Hepatocyte (in vitro differentiated cells): ENCODE measurements at regions not wholly inside any gene's neighbourhood (a gene's known extent, or its start where the extent isn't known, plus 50 kb on each side); places are given as distances from the start of the nearest gene placed in this dataset.

Experiments
- DNase-seq: peaks from one replicate; pipeline ENCODE4 v3.0.0-alpha.2; 2016; ENCODE audit warnings: low spot score
- H2AFZ ChIP-seq: fragments of 200-600 bp; sonication (generic); 2 replicates; pipeline ENCODE4 v1.6.0; 2016; ENCODE audit warnings: antibody characterized with exemption, mild to moderate bottlenecking
- H3K27ac ChIP-seq: fragments of 200-600 bp; sonication (generic); 2 replicates; pipeline ENCODE4 v1.5.1; 2016; ENCODE audit warnings: mild to moderate bottlenecking
- H3K27me3 ChIP-seq: fragments of 200-600 bp; sonication (generic); 2 replicates; pipeline ENCODE4 v1.6.1; 2016
- H3K36me3 ChIP-seq: fragments of 200-600 bp; sonication (generic); replicated peaks from 2 replicates; pipeline ENCODE4 v1.5.1; 2016; ENCODE audit warnings: low read depth; ENCODE audit not compliant: insufficient read depth
- H3K4me1 ChIP-seq: fragments of 200-600 bp; sonication (generic); 2 replicates; pipeline ENCODE4 v1.5.1; 2016; ENCODE audit warnings: mild to moderate bottlenecking, moderate library complexity; ENCODE audit not compliant: insufficient read depth
- H3K4me2 ChIP-seq: fragments of 200-600 bp; sonication (generic); 2 replicates; pipeline ENCODE4 v1.6.0; 2016
- H3K4me3 ChIP-seq: fragments of 200-600 bp; sonication (generic); 2 replicates; pipeline ENCODE4 v1.5.1; 2016; ENCODE audit warnings: mild to moderate bottlenecking
- H3K79me2 ChIP-seq: fragments of 200-600 bp; sonication (generic); 2 replicates; pipeline ENCODE4 v1.6.0; 2017; ENCODE audit warnings: mild to moderate bottlenecking
- H3K9me2 ChIP-seq: fragments of 200-600 bp; sonication (generic); replicated peaks from 2 replicates; pipeline ENCODE4 v1.6.0; 2017; ENCODE audit warnings: mild to moderate bottlenecking; ENCODE audit not compliant: insufficient read depth
- H3K9me3 ChIP-seq: fragments of 200-600 bp; sonication (generic); 2 replicates; pipeline ENCODE4 v1.5.1; 2016; ENCODE audit warnings: low read depth, mild to moderate bottlenecking
- H4K20me1 ChIP-seq: fragments of 200-600 bp; sonication (generic); 2 replicates; pipeline ENCODE4 v1.6.0; 2016; ENCODE audit warnings: mild to moderate bottlenecking; ENCODE audit not compliant: insufficient read depth, poor library complexity, severe bottlenecking
- EZH2 ChIP-seq: fragments of 200-600 bp; sonication (generic); IDR thresholded peaks from 2 replicates; pipeline ENCODE4 v1.6.1; 2016; ENCODE audit warnings: antibody characterized with exemption, mild to moderate bottlenecking, borderline replicate concordance
- EZH2phosphoT487 ChIP-seq: fragments of 200-600 bp; sonication (generic); IDR thresholded peaks from one replicate; pipeline ENCODE4 v1.6.1; 2018; ENCODE audit warnings: antibody characterized with exemption, mild to moderate bottlenecking, low read depth, moderate library complexity; ENCODE audit not compliant: unreplicated experiment, severe bottlenecking
- WGBS: methylation state at CpG from one replicate; pipeline ENCODE4 v1.1.6; 2016; ENCODE audit warnings: low lambda C conversion rate; ENCODE audit errors: missing lambda C conversion rate; 5-methylcytosine and 5-hydroxymethylcytosine counted together
- TF ChIP-seq, protein P1 (sequence below): fragments of 200-600 bp; sonication (generic); IDR thresholded peaks from 2 replicates; pipeline ENCODE4 v1.5.1; 2016; ENCODE audit warnings: antibody characterized with exemption, mild to moderate bottlenecking; ENCODE audit not compliant: poor library complexity

DNA sequence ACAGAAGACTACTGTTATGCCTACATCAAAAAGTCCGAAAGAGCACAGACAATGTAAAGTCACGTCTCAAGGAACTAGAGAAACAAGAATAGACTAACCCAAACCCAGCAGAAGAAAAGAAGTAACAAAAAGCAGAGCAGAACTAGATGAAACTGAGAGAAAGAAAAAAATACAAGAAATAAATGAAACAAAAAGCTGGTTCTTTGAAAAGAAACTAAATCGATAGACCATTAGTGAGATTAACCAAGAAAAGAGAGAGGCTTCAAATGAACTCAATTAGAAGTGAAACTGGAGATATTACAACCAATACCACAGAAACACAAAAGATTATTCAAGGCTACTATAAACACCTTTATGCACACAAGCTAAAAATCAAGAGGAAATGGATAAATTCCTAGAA is 271.8 kb downstream of the MBD2 start:
- Histone ChIP-seq H3K9me2 (no peaks in the 10 kb centered on the region), H3K4me2 (no peak overlapping the region), H3K4me1 (no peaks in the 10 kb centered on the region), H3K27me3 (no peaks in the 10 kb centered on the region), H3K36me3 (no peaks in the 10 kb centered on the region), H3K27ac (no peak overlapping the region), H4K20me1 (no peaks in the 10 kb centered on the region), H3K4me3 (no peak overlapping the region), H3K9me3 (no peaks in the 10 kb centered on the region), H3K79me2 (no peaks in the 10 kb centered on the region), H2AFZ (no peak overlapping the region)
- WGBS = 94% methylated on average over 3 of the region's 3 CpGs
- TF ChIP-seq, protein P1, sequence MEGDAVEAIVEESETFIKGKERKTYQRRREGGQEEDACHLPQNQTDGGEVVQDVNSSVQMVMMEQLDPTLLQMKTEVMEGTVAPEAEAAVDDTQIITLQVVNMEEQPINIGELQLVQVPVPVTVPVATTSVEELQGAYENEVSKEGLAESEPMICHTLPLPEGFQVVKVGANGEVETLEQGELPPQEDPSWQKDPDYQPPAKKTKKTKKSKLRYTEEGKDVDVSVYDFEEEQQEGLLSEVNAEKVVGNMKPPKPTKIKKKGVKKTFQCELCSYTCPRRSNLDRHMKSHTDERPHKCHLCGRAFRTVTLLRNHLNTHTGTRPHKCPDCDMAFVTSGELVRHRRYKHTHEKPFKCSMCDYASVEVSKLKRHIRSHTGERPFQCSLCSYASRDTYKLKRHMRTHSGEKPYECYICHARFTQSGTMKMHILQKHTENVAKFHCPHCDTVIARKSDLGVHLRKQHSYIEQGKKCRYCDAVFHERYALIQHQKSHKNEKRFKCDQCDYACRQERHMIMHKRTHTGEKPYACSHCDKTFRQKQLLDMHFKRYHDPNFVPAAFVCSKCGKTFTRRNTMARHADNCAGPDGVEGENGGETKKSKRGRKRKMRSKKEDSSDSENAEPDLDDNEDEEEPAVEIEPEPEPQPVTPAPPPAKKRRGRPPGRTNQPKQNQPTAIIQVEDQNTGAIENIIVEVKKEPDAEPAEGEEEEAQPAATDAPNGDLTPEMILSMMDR = no peak
- TF ChIP-seq EZH2 (no peak), EZH2phosphoT487 (no peak)
- DNase-seq = no peak

DNA sequence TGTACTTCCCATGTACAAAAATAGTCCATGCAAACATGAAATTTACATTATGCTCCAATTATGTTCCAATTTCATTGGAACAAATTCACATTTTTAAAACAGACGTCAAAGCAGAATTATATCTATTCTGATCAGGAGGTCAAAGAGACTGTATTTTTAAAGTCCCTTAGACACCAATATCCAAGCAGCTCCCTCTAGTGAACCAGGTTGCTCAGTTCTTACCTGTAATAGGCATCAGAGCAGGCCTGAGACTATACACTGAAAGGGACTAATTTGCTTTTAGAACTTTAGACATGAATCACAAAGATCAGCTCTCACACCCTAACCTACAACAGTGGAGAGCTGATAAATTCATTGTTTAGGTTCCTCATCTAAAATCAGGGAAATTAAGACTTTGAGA is 273.9 kb downstream of the MBD2 start:
- Histone ChIP-seq H3K36me3 (no peaks in the 10 kb centered on the region), H3K4me1 (peaks cover 4% of the 10 kb centered on the region), H3K27me3 (no peaks in the 10 kb centered on the region), H3K9me2 (no peaks in the 10 kb centered on the region), H3K9me3 (no peaks in the 10 kb centered on the region), H4K20me1 (no peaks in the 10 kb centered on the region), H3K4me3 (no peak overlapping the region), H2AFZ (no peak overlapping the region), H3K27ac (no peak overlapping the region), H3K79me2 (no peaks in the 10 kb centered on the region), H3K4me2 (no peak overlapping the region)
- 83% methylated on average over 1 of the region's 1 CpG for WGBS
- no peak for DNase-seq
- TF ChIP-seq, protein P1 = no peak
- no peak for TF ChIP-seq EZH2phosphoT487
- TF ChIP-seq EZH2 = no peak

DNA sequence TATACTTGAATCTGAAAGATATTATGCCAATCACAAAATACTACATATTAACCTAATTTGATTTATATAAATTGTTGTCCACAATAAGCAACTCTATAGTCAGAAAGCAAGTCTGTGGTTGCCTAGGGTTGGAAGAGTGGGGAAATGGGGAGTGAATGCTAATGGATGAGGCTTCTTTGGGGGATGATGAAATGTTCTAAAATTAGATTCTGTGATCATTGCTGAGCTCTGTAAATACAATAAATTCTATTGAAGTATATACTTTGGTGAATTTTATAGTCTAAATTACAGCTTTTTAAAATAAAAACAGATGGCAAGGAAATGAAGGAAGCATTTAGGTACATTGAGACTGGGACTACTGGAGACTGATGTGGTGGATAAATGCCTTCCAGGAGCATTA is 275.5 kb downstream of the MBD2 start:
- H3K27ac ChIP-seq = no peak overlapping the region
- no peak overlapping the region for H3K4me2 ChIP-seq
- no peaks in the 10 kb centered on the region for H3K27me3 ChIP-seq
- no peaks in the 10 kb centered on the region for H3K79me2 ChIP-seq
- DNase-seq = no peak
- TF ChIP-seq EZH2 (no peak), EZH2phosphoT487 (no peak)
- TF ChIP-seq, protein P1 = no peak
- peaks cover 4% of the 10 kb centered on the region for H3K4me1 ChIP-seq
- no peaks in the 10 kb centered on the region for H3K9me2 ChIP-seq
- H3K36me3 ChIP-seq = no peaks in the 10 kb centered on the region
- no peak overlapping the region for H3K4me3 ChIP-seq
- H2AFZ ChIP-seq = no peak overlapping the region
- no peaks in the 10 kb centered on the region for H4K20me1 ChIP-seq
- no peaks in the 10 kb centered on the region for H3K9me3 ChIP-seq

DNA sequence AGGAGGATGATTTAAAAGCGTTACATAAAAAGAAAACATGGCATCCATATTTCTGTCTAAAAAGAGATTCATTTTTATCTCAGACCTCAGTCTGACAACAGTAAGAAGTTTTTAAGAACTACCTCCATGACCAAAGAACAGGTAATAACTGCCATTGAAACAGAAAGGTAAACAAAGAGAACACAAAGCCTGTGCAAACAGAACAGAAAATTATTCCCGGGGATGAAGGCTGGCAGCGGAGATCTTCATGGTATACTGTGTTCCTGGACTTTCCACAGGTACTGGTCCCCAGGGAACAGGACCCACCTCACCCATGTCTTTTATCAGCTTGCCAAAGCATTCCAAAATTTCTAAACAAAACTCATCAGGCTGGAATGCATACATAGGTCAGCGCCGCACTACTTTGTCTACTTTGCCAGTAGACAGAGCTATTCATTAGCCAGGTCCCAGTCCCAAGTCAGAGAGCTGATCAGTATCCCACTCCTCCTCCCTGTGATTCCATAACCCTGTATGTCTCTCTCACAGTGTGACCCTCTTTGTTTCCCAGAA is 277.3 kb downstream of the MBD2 start:
- Histone ChIP-seq H3K36me3 (no peaks in the 10 kb centered on the region), H3K9me3 (no peaks in the 10 kb centered on the region), H3K9me2 (no peaks in the 10 kb centered on the region), H3K4me1 (peaks cover 4% of the 10 kb centered on the region), H3K4me3 (no peak overlapping the region), H2AFZ (no peak overlapping the region), H3K4me2 (peak overlapping the region; percentile 55), H3K27me3 (no peaks in the 10 kb centered on the region), H3K79me2 (no peaks in the 10 kb centered on the region), H3K27ac (peak overlapping the region; percentile 35), H4K20me1 (no peaks in the 10 kb centered on the region)
- TF ChIP-seq EZH2 (no peak), EZH2phosphoT487 (no peak)
- TF ChIP-seq, protein P1 = no peak
- peak; percentile 14 for DNase-seq
- WGBS = 59% methylated on average over 5 of the region's 5 CpGs
